Urothelium cell line (cell line): ENCODE measurements at regions not wholly inside any gene's neighbourhood (a gene's known extent, or its start where the extent isn't known, plus 50 kb on each side); places are given as distances from the start of the nearest gene placed in this dataset.
"Not testable (repeated sequence)": the region's sequence is repeated elsewhere in the genome, so short reads cannot be mapped to it uniquely, and the experiment has no call there.

Experiments used
- DNase-seq: peaks from one replicate; pipeline ENCODE4 v3.0.0; 2011; ENCODE audit warnings: low spot score, mixed read lengths
- FAIRE-seq: peaks from 2 replicates; lab custom pipeline; 2011; peaks lifted over from hg19 to GRCh38; lab: Jason Lieb, UNC

DNA sequence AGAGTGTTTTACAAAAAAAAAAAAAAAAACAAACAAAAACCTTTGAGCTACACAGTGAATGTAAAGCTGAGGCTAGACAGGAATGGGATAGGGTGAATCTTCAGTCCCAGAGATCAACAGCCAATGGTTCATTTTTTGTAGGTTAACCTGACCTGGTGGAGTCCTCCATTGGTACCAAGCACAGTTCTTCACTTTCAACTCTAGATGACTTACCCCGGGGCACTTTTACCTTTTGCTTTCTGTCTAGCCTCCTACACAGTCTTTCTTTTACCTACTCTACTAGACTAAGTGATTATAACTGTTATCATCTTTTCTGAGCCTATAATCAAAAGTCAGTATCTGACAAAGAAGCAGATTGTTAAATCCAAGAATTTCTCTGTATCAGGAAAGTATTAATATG, 50.9 kb downstream of the ANXA2R start:
- FAIRE-seq = no peak
- no peak for DNase-seq

DNA sequence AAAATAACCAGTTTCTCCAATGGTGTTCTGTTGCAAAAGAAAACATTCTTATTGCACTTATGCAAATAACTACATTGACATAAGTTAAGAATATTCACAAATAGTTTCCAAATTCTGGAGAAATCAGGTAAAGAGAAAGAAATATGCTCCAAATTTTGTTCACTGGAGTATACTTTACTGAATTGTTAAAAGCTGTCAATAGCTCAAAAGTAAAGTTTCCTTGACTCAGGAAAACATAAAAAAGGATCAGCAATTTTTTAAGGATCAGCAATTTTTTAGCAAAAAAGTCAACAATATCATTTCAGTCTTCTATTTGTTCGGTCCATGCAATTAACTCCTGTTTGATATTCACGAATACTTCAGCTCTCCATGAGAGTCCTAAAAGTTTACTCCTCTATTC, 51.6 kb downstream of the ANXA2R start:
- no peak for DNase-seq
- FAIRE-seq = no peak

DNA sequence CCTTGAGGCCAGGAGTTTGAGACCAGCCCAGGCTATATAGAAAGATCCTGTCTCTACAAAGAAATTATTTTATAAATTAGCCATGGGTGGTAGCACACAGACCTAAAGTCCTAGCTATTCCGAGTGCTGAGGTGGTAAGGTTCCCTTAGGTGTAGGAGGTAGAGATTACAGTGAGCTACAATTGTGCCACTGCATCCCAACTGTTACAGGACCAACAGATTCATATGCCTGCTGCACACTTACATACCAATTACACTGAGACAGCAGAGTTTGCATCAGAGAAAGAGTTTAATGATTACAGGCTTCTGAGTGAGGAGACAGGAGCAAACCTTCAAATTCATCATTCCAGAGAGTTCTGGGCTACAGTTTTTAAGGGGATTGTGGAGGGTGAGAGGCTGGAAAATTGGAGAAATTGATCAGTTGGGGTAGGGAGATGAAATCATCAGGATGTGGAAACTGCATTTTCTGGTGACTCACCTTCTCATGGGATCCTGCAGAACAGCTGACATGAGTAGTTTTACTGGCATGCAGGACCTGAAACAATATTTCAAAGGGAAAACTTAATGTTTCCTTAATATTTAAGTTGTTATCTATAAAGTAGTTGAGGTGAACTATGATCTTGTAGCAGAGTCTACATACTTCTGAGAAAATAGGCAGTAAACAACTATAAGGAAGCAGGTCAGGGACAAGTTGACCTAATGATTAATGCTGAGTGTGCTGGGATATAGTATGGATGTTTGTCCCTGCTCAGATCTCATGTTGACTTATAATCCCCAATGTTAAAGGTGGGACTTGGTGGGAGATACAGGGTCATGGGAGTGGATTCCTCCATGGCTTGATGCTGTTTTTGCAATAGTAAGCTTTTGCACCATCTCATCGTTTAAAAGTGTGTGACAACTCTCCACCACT, 54.7 kb downstream of the ANXA2R start:
- DNase-seq (peak; percentile 57), FAIRE-seq (no peak)

DNA sequence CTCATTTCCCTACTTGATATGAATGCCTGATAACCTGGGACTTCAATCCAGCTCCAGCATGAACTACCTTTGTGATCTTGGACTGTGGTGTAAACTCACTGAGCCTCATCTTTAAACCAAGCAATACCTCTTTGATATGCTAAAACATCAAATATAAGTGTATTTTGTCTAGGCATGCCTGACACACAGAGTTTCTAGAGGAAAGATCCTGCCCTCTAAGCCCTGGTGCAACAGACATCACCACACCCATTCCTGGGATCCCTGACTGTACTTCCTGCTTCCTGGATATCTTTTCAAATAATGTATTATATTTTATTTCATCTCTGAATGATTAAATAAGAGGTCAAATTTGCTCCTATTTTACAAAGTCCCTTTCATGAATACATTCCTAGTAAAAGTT, 55.8 kb downstream of the ANXA2R start:
- FAIRE-seq (no peak), DNase-seq (no peak)

DNA sequence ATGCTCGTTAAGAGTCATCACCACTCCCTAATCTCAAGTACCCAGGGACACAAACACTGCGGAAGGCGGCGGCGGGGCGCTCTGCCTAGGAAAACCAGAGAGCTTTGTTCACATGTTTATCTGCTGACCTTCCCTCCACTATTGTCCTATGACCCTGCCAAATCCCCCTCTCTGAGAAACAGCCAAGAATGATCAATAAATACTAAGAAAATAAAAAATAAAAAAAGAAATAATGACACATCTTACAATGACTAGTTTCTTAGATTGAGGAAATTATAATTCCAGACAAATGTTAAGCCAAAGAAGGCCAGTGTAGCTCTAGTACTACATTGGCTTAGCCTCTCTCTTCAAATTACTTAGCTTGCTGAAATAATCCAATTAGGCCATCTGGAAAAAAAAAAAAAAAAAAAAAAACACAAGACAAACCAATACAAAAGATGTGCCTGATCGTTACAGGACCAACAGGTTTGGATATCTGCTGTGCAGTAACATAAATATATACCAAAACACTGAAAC, 58.0 kb downstream of the ANXA2R start:
- no peak for FAIRE-seq
- no peak for DNase-seq

DNA sequence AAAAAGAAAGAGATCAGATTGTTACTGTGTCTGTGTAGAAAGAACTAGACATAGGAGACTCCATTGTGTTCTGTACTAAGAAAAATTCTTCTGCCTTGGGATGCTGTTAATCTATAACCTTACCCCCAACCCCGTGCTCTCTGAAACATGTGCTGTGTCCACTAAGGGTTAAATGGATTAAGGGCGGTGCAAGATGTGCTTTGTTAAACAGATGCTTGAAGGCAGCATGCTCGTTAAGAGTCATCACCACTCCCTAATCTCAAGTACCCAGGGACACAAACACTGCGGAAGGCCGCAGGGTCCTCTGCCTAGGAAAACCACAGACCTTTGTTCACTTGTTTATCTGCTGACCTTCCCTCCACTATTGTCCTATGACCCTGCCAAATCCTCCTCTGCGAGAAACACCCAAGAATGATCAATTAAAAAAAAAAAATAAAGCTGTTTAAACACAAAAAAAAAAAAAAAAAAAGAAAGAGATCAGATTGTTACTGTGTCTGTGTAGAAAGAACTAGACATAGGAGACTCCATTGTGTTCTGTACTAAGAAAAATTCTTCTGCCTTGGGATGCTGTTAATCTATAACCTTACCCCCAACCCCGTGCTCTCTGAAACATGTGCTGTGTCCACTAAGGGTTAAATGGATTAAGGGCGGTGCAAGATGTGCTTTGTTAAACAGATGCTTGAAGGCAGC, 58.6 kb downstream of the ANXA2R start:
- FAIRE-seq, DNase-seq: not testable (repeated sequence)

DNA sequence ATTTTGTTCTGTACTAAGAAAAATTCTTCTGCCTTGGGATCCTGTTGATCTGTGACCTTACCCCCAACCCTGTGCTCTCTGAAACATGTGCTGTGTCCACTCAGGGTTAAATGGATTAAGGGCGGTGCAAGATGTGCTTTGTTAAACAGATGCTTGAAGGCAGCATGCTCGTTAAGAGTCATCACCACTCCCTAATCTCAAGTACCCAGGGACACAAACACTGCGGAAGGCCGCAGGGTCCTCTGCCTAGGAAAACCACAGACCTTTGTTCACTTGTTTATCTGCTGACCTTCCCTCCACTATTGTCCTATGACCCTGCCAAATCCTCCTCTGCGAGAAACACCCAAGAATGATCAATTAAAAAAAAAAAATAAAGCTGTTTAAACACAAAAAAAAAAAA, 59.1 kb downstream of the ANXA2R start:
- FAIRE-seq, DNase-seq: not testable (repeated sequence)

DNA sequence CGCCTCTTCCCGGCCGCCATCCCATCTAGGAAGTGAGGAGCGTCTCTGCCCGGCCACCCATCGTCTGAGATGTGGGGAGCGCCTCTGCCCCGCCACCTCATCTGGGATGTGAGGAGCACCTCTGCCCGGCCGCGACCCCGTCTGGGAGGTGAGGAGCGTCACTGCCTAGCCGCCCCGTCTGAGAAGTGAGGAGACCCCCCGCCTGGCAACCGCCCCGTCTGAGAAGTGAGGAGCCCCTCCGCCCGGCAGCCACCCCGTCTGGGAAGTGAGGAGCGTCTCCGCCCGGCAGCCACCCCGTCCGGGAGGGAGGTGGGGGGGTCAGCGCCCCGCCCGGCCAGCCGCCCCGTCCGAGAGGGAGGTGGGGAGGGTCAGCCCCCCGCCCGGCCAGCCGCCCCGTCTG, 59.7 kb downstream of the ANXA2R start:
- not testable (repeated sequence) for DNase-seq, FAIRE-seq

DNA sequence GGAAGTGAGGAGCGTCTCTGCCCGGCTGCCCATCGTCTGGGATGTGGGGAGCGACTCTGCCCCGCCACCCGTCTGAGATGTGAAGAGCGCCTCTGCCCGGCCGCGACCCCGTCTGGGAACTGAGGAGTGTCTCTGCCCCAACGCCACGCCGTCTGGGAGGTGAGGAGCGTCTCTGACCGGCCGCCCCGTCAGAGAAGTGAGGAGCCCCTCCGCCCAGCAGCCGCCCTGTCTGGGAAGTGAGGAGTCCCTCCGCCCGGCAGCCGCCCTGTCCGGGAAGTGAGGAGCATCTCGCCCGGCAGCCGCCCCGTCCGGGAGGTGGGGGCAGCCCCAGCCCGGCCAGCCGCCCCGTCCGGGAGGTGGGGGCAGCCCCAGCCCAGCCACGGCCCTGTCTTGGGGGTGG, 60.9 kb downstream of the ANXA2R start:
- not testable (repeated sequence) for FAIRE-seq, DNase-seq

DNA sequence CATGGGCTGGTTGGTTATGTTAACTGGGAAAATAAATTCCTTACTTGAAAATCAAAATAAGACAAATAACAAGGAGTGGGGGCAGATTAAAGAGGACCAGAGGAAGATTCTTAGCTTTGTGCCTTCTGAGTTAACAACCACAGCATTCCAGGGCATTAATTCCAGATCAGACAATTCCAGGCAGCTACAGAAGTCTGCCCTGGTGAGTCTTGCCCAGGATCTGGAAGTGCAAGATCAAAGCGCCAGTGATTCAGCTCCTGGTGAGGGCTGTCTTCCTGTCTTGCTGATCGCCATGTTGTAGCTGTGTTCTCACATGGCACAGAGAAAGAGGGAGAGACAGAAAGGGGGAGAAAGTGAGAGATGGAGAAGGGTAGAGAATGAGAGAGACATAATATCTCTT, 65.6 kb downstream of the ANXA2R start:
- no peak for DNase-seq
- FAIRE-seq = no peak

DNA sequence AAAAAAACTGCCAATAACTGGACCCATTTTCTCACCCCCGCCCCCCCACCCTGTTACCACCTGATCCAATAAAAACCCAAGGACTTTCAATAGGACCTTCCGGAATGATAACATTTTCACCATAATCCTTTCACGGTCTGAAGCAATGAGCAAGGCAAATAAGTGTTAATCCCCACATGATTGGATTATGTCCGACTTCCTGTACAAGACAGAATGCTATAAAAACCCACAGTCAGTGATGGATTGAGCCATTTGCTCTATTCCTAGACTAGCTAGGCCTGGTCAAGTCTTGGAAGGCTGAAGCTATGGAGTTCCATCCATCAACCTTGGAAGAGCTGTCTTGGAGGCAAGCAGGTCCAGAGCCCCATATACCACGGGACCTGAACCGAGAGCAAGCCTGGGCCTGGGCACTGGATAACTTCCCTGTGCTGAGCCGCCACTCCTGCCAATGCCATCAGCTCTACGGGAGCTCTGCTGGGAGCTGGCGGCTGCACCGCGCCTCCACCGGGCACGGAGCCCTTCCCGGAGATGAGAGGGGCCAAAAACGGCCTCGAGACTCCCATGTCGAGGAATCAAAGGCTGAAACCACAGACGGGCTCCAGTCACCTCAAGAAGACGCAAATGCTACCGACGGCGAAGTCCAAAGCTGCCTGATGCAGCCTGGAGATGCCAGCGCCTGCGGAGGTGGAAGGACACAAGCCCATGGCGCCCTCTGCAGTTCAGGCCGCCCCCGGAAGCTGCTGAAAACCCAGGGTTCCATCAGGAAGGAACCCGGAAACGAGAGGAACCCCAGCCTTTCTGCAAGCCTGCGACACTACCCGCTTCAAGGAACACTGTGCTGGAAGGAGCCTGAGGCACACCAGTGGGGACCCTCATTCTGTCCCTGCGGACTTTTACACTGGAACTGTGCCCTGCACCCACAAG, 69.2 kb downstream of the ANXA2R start:
- no peak for FAIRE-seq

DNA sequence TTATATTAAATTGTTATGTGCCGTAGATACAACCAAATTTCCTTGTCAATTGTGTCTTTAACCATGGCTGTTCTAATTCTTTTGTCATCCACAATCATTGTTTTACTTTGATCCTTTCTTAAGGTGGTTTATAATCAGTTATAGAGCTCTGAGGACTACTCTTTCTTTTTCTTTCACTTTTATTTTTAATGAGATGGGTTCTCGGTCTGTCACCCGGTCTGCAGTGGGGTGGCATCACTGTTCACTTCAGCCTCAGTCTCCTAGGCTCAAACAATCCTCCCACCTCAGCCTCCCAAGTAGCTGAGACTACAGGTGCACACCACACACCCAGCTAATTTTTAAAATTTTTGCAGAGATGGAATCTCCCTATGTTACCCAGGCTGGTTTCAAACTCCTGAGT, 74.2 kb downstream of the ANXA2R start:
- FAIRE-seq = no peak
- no peak for DNase-seq

More for the DNA sequence above, 69.2 kb downstream of the ANXA2R start:
- no peak for DNase-seq

DNA sequence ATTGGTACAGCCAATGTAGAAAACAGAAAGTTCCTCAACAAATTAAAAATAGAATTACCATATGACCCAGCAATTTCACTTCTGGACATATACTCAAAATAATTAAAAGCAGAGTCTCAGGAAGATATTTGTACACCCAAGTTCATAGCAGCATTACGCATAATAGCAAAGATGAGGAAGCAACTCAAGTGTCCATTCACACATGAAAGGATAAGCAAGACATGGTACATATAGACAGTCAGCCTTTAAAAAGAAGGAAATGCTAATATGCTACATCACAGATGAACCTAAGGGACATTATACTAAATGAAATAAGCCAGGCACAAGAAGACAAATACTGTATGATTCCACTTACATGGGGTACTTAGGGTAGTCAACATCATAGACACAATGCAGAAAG, 76.7 kb downstream of the ANXA2R start:
- FAIRE-seq (no peak), DNase-seq (no peak)

DNA sequence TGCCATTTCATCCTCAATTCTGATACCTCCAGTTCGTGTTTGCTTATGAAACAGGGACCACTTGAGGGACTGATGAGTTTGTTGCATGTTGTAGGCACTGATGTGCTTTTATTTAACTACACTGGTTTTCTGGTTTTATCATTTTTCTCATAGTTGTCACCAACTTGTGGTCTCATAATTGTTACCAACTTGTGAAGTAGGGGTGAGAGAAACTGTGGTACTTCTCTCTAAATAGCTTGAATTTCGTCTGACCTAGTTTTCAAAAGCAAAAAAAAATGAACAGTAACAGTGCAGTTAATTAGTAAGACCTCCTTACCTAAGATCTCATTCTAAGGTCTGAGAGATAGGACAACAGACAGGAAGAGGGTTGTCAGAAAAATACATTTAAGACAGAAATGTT, 78.0 kb downstream of the ANXA2R start:
- no peak for DNase-seq
- FAIRE-seq = no peak

DNA sequence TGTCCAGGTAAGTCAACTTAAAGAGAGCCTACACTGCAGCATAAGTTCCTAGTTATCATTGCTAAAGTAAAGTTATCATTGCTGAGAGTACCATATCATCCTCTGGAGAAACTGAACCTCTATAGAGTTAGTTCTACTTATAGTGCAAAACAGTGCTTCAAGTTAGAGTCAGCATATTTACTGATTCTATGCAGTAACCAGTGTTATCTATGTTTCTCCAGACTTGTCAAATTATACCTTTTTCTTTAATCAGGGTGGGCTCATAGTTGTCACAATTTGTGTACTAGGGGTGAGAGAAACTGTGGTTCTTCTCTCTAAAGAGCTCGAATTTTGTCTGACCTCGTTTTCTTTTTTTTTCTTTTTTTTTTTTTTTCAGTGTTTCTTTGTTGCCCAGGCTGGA, 79.6 kb downstream of the ANXA2R start:
- DNase-seq (no peak), FAIRE-seq (no peak)

DNA sequence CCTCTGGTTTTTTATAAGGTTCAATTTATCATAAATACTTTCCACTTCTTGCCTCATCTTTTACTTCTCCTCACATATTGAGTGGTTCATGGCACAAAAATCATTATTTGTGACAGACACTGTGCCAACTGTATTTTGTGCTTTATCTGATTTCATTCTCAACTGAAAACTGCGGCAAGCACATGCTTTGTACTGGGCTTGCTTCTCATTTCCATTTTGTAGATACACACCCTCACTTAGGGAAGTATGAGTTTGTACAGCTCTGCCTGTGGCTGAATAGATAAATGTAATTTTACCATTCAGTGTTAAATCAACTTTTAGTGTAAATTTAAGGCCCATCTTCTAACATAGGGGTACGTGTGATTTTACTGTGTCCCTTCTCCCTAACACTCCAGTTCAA, 83.6 kb downstream of the ANXA2R start:
- FAIRE-seq (no peak), DNase-seq (no peak)

DNA sequence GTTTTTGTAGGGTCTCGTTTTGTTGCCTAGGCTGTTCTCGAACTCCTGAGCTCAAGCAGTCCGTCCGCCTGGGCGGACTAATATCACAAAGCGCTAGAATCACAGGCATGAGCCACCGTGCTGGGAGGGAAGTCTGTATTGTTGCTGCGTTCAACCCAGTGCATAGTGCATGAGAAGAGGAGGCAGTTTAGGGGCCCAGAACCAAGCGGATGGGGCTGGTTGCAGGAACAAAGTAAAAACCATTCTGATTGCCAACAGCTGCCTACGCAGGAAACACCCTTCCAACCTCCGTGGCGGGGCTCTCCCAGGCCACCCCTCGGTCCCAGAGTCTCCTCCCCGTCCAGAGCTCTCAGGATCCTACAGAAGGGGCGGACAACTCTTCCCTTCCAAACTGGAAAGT, 87.1 kb downstream of the ANXA2R start:
- no peak for FAIRE-seq
- no peak for DNase-seq

DNA sequence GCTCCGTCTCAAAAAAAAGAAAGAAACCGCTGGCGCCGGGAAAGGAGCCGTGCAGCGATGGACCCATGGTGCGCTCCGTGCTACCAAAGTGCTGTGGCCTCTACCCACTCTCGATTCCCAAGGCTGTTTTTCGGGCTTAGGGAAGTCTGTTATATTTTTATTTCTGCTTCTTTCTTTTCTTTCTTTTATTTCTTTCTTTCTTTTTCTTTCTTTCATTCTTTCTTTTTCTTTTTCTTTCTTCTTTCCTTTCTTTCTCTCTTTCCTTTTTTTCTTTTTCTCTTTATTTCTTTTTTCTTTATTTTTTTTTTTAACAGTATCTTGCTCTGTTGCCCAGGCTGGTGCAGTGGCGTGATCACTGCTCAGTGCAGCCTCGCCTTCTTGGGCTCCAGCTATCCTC, 87.5 kb downstream of the ANXA2R start:
- DNase-seq (no peak), FAIRE-seq (no peak)

DNA sequence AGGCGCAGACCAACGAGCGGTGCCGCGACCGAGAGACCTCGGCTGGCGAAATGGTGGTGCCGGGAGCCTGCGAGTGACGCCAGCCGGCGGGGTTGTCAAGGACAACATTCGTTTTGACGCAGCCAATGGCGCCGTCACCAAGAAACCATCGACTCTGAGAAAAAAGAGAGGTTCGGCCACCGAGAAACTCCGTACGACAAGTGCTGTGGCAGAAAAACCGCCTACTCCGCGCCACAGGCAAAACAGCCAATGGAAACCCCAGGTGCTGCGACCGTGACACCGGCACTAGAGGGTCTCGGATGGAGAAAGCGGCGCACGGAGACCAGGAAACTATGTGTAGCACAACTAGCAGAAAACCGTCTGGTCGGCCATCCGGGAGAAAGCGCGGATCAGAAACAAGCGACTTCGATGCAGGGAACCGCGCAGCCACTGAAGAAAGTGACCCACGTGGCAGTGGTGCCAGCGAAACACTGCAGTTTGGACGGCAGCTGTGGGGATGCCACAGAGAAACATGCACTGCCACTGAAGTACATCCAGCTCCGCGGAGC, 88.8 kb downstream of the ANXA2R start:
- no peak for DNase-seq
- FAIRE-seq = no peak

DNA sequence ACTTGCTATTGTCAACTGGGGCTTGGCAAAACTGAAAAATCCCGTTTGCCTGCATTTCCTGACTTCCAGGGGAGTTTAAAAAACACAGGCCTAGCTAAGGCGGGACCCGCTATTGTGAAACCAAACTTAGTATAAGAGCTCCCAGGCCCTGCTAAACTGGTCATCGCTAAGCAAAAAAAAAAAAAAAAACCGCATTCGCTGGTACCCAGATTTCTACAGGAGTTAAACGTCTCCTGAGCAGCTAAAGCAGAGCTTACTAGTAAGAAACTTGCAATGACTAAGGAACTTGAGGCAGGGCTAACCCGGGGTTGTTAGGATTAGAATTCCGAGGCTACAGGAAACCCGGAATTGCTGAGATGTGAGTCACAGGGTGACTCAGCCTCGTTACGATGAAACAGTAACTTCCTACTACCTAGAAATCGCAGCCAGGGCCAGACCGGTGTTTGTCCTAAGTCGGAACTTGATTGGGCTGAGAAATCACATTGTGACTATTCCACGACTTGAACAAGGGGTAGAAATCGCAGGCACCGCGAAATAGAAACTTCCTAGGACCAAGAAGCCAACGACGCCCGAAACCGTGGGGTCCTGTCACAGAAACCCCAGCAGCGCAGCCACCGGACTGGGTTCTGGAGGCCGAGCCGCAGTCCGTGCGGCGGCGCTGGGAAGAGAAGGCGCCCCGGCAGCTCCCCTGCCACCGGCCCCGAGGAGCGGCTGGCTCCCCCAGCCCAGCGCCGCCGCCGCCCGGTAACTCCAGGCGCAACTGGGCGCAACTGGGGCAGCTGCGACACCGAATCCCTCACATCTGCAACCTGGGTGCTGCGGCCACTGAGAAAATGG, 89.4 kb downstream of the ANXA2R start:
- DNase-seq = peak; percentile 97
- FAIRE-seq = peak; percentile 32
